Ovary (tissue), 7 donors: ENCODE measurements at regions not wholly inside any gene's neighbourhood (a gene's known extent, or its start where the extent isn't known, plus 50 kb on each side); places are given as distances from the start of the nearest gene placed in this dataset.
"Not testable (repeated sequence)": the region's sequence is repeated elsewhere in the genome, so short reads cannot be mapped to it uniquely, and the experiment has no call there.

Source experiments
- DNase-seq, 5 donors: peaks; one replicate each; pipeline ENCODE4 v3.0.0-alpha.2; 2019 to 2020
- H3K27ac ChIP-seq, 2 donors: fragments of 200-600 bp; one replicate each; pipeline versions ENCODE4 v1.5.1 to v1.8.0; 2019 to 2022
- H3K27me3 ChIP-seq: fragments of 200-600 bp; one replicate; pipeline ENCODE4 v1.8.0; 2022
- H3K36me3 ChIP-seq: fragments of 200-600 bp; sonication (generic); one replicate; pipeline ENCODE4 v1.5.1; 2019
- H3K4me1 ChIP-seq: one replicate; pipeline ENCODE4 v1.8.1; 2013; ENCODE audit warnings: mild to moderate bottlenecking, moderate library complexity; ENCODE audit not compliant: insufficient read depth
- H3K4me3 ChIP-seq: fragments of 200-600 bp; sonication (generic); one replicate; pipeline ENCODE4 v1.5.1; 2017
- H3K9me3 ChIP-seq, 2 donors: fragments of 200-600 bp in 1 of 2; sonication (generic) in 1 of 2; one replicate each; pipeline versions ENCODE4 v1.5.1 to v1.8.1; 2013 to 2019; ENCODE audit warnings: mild to moderate bottlenecking in 1 of 2, moderate library complexity in 1 of 2
- EP300 ChIP-seq: sonication (generic); formaldehyde crosslinking; IDR thresholded peaks from one replicate; pipeline ENCODE4 v1.6.1; 2017; ENCODE audit warnings: antibody characterized with exemption
- POLR2A ChIP-seq: fragments of 450-650 bp; IDR thresholded peaks from one replicate; pipeline ENCODE4 v1.6.1; 2017; ENCODE audit warnings: antibody characterized with exemption, mild to moderate bottlenecking, moderate library complexity
- WGBS, 3 donors: extraction: QIAGEN DNeasy Blood & Tissue Kit in 1 of 3; methylation state at CpG; one replicate each; pipeline versions ENCODE4 v1.1.5 to v1.1.7; 2013 to 2017; 5-methylcytosine and 5-hydroxymethylcytosine counted together
- intact Hi-C, 4 donors: fragments of 100-400 bp; cut with DNase I; formaldehyde crosslinking; loops; one replicate each; pipeline versions ENCODE4 v1.11.0 to v1.15.1; 2022 to 2023
- TF ChIP-seq, protein P1 (sequence below), 3 donors: fragments of 450-650 bp in 2 of 3; fragments of 200-600 bp in 1 of 3; IDR thresholded peaks; one replicate each; pipeline versions ENCODE4 v1.5.1 to v1.8.0; 2016 to 2022; ENCODE audit warnings: antibody characterized with exemption in 3 of 3, mild to moderate bottlenecking in 1 of 3
- donor health status: DM: no; HTN: no; CAD: no; lungs with moderate emphysema.
- donor health status: DM: no; HTN: no; CAD: no.
- donor health status: Bipolar disorder and iron deficiency.
- donor health status: DM: no; HTN: no; CAD: no.
- donor health status: DM: yes; HTN: yes; CAD: no.

DNA sequence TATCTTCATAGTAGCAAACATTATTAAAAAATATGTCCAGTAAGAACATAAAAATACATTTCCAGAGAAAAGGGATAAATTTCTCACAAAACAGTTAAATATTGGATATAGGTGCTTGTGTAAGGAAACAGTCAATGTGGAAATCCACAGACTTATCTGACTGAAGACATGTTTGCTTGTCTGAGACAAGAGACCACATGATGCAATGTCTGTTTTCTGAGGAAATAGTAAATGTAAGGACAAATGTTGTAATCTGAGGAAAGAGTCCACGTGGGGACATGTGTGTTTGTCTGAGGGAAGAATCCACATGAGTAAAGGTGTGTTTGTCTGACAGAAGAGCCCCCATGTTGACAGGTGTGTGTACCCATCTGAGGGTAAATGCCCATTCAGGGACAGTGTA, 1093.2 kb downstream of the TMEM121 start:
- no peak overlapping the region for H3K4me3 ChIP-seq
- TF ChIP-seq POLR2A = no peak
- TF ChIP-seq, protein P1, sequence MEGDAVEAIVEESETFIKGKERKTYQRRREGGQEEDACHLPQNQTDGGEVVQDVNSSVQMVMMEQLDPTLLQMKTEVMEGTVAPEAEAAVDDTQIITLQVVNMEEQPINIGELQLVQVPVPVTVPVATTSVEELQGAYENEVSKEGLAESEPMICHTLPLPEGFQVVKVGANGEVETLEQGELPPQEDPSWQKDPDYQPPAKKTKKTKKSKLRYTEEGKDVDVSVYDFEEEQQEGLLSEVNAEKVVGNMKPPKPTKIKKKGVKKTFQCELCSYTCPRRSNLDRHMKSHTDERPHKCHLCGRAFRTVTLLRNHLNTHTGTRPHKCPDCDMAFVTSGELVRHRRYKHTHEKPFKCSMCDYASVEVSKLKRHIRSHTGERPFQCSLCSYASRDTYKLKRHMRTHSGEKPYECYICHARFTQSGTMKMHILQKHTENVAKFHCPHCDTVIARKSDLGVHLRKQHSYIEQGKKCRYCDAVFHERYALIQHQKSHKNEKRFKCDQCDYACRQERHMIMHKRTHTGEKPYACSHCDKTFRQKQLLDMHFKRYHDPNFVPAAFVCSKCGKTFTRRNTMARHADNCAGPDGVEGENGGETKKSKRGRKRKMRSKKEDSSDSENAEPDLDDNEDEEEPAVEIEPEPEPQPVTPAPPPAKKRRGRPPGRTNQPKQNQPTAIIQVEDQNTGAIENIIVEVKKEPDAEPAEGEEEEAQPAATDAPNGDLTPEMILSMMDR (IDR thresholded peaks at IDR 0.05) = no peak
- H3K9me3 ChIP-seq = no peaks in the 10 kb centered on the region
- no peaks in the 10 kb centered on the region for H3K27me3 ChIP-seq
- intact Hi-C loops = no loop called here
- H3K36me3 ChIP-seq = no peaks in the 10 kb centered on the region
- no peak for DNase-seq
- 6 to 20% (median 8%) methylated on average over 1 of the region's 1 CpG for WGBS, 3 donors
- H3K27ac ChIP-seq = no peak overlapping the region
- H3K4me1 ChIP-seq = no peaks in the 10 kb centered on the region

DNA sequence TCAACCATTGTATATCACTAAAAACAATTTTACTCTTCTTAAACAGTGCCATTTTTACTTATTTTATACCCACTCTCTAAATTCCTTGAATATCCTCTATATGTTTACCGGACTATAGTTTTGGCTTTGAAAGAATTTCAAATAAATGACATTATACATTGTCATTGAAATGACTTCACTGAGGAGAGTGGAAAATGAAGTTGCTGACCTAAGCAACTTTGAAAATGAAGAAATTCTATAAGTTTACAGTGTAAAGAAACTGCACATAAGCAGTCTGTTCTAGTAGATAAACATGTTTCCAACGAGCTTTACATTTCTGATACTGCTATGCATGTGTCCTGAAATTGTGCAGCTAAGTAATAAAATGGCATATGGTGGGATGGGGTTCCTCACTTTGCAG, 1094.0 kb downstream of the TMEM121 start:
- no peaks in the 10 kb centered on the region for H3K4me1 ChIP-seq
- no peak for DNase-seq
- 53 to 67% (median 64%) methylated on average over 2 of the region's 2 CpGs for WGBS, 3 donors
- intact Hi-C loops = no loop called here
- no peaks in the 10 kb centered on the region for H3K36me3 ChIP-seq
- H3K9me3 ChIP-seq = no peaks in the 10 kb centered on the region
- no peak overlapping the region for H3K27ac ChIP-seq
- H3K27me3 ChIP-seq = no peaks in the 10 kb centered on the region
- no peak overlapping the region for H3K4me3 ChIP-seq
- TF ChIP-seq POLR2A = no peak

DNA sequence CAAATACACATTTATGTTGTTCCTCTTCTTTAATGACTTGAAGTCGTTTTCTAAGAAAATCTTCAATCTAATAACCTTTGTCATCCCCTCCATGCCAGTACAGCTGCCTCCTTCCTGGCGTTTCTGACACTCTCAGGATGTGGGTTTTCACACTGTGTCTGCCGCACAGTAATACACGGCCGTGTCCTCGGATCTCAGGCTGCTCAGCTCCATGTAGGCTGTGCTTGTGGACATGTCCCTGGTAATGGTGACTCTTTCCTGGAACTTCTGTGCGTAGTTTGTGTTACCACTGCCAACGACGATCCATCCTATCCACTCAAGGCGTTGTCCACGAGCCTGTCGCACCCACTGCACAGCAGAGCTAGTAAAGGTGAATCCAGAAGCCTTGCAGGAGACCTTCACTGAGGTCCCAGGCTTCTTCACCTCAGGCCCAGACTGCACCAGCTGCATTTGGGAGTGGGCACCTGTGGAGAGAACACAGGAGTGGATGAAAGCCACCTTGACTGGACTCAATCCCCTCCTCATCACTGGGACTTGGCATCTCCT, 1095.9 kb downstream of the TMEM121 start:
- H3K4me3 ChIP-seq = no peak overlapping the region
- H3K4me1 ChIP-seq = no peaks in the 10 kb centered on the region
- no peak for TF ChIP-seq POLR2A
- H3K27ac ChIP-seq = no peak overlapping the region
- WGBS, 3 donors = 58 to 69% (median 65%) methylated on average over 12 of the region's 12 CpGs
- H3K27me3 ChIP-seq = no peaks in the 10 kb centered on the region
- intact Hi-C loops = no loop called here
- no peak for DNase-seq
- no peaks in the 10 kb centered on the region for H3K9me3 ChIP-seq
- H3K36me3 ChIP-seq = no peaks in the 10 kb centered on the region

GRCh38 chr14:106625186-106625585, 1098.8 kb downstream of the TMEM121 start:
- intact Hi-C loops = no loop called here
- DNase-seq = no peak
- Histone ChIP-seq H3K4me3 (no peak overlapping the region), H3K36me3 (no peaks in the 10 kb centered on the region), H3K9me3 (no peaks in the 10 kb centered on the region), H3K4me1 (no peaks in the 10 kb centered on the region), H3K27ac (no peak overlapping the region), H3K27me3 (no peaks in the 10 kb centered on the region)
- 69 to 77% (median 75%) methylated on average over 3 of the region's 3 CpGs for WGBS, 3 donors
- TF ChIP-seq POLR2A (no peak), EP300 (no peak)
- TF ChIP-seq, protein P1 (IDR thresholded peaks at IDR 0.05) = no peak

- H3K36me3 ChIP-seq, H3K4me3 ChIP-seq, H3K27me3 ChIP-seq, H3K4me1 ChIP-seq, H3K9me3 ChIP-seq, H3K27ac ChIP-seq, DNase-seq, intact Hi-C loops: not testable (repeated sequence)
- WGBS, 3 donors = 36 to 46% (median 45%) methylated on average over 4 of the region's 4 CpGs
Observed at GRCh38 chr14:106626469-106626868, 1100.1 kb downstream of the TMEM121 start.

GRCh38 chr14:106626942-106627588, 1100.7 kb downstream of the TMEM121 start:
- intact Hi-C loops, H3K27ac ChIP-seq, H3K9me3 ChIP-seq, H3K36me3 ChIP-seq, H3K27me3 ChIP-seq, DNase-seq, H3K4me3 ChIP-seq, H3K4me1 ChIP-seq: not testable (repeated sequence)
- WGBS, 3 donors = 47 to 51% (median 48%) methylated on average over 20 to 22 of the region's 22 CpGs
